GM18858 (cell line): ENCODE measurements at regions not wholly inside any gene's neighbourhood (a gene's known extent, or its start where the extent isn't known, plus 50 kb on each side); places are given as distances from the start of the nearest gene placed in this dataset.

Source experiments
- ATAC-seq: cut with Tn5 transposase; IDR thresholded peaks from one replicate; pipeline ENCODE4 v1.9.1; 2021; ENCODE audit not compliant: unreplicated experiment

GRCh38 chr6:91860541-91861335, 1273.9 kb upstream of the MAP3K7 start:
- no peak for ATAC-seq

GRCh38 chr6:91852252-91852651, 1265.4 kb upstream of the MAP3K7 start:
- no peak for ATAC-seq

GRCh38 chr6:91834813-91835212, 1247.9 kb upstream of the MAP3K7 start:
- ATAC-seq, result no peak

GRCh38 chr6:91827151-91827550, 1240.3 kb upstream of the MAP3K7 start:
- ATAC-seq, result no peak

- ATAC-seq, result no peak
These were observed 1239.3 kb upstream of the MAP3K7 start for GRCh38 chr6:91826128-91826527.

GRCh38 chr6:91824331-91824730, 1237.5 kb upstream of the MAP3K7 start:
- ATAC-seq, result no peak

- ATAC-seq, result no peak
These were observed 1235.7 kb upstream of the MAP3K7 start for GRCh38 chr6:91822581-91822980.

DNA sequence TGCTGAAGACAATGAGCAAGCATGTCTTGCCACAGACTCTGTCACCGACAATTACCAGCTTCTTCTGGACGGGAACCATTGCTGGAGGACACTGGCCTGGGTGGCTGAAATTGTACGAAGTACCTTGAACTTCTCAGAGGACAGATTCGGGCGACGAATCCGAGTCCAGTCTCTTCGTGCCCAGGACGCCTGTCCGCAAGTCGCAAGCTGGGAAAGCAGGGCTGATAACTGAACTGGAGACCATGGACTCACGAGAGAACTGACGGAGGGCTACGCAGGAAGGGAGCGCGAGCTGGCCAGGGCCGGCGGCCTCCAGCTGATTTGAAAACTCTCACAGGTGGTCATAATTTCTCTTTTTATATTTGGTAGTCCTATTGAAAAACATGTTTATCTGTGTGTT, 1229.5 kb upstream of the MAP3K7 start:
- no peak for ATAC-seq

GRCh38 chr6:91813641-91814040, 1226.8 kb upstream of the MAP3K7 start:
- ATAC-seq, result no peak

DNA sequence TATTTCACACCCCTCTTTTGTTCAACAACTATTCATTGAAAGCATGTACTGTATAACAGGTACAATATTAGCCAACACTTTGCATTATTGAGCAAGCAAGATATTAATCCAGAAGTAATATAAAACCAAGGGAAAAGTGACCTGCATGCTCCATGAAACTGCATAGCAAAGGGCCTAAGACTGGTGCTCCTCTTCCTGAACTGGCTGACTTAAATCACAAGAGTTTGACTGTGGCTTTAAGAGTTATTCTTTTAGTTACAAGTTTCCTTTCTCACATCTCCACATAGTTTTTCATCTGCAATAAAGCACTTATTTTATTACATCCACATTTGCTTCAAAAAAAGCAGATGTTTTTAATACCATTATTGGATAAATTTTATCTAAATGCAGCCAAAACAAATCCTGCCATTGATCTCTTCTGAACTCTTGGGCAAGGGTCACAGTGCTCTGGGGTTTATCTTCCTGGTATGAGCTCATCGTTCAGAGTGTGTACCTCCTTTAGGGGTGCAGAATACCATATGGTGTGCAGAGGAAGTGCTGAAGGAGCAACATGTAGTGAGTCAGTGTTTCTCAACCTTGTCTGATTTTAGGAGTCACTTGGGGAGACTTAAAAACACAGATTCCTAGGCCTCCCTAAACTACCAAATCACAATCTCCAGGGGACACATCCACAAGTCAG, 1225.9 kb upstream of the MAP3K7 start:
- no peak for ATAC-seq

- no peak for ATAC-seq
These were observed 1218.1 kb upstream of the MAP3K7 start for GRCh38 chr6:91804981-91805380.

GRCh38 chr6:91802431-91802830, 1215.6 kb upstream of the MAP3K7 start:
- ATAC-seq, result no peak

DNA sequence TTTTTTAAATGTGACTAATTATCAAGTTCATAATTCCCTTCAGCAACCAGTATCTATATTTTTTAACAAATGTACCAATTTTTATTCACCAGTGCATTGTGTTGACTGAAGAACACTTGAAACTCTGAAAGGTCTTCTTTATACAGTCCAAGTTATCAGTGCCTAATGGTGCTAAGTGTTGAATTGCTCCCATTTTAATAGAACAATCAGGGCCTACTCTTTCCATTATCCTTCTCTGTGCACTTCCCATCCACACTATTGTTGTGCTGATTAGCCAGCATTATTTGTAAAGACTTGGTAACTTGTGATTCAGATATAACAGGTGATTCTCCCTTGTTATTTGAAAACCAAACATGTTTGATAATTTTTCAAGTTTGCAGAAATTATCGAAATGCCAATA, 1209.7 kb upstream of the MAP3K7 start:
- no peak for ATAC-seq

DNA sequence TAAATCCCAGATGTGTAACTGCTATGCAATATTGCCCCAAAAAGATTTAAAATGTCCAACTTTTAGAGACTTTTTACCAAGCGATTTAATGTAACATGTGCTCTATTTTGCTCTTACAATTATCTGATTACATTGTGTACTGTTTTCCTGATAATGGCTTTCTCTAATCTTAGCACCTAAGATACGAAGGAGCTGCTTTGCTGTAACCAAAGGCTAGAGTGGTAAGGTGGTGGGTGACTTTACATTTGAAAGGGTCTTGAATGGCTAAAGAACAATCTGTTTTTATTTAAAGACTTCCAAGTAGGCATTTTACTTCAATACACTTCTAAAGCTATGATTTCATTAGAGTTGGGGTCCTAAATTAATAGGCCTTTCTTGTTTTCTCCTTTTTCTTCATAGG, 1201.6 kb upstream of the MAP3K7 start:
- ATAC-seq, result no peak

DNA sequence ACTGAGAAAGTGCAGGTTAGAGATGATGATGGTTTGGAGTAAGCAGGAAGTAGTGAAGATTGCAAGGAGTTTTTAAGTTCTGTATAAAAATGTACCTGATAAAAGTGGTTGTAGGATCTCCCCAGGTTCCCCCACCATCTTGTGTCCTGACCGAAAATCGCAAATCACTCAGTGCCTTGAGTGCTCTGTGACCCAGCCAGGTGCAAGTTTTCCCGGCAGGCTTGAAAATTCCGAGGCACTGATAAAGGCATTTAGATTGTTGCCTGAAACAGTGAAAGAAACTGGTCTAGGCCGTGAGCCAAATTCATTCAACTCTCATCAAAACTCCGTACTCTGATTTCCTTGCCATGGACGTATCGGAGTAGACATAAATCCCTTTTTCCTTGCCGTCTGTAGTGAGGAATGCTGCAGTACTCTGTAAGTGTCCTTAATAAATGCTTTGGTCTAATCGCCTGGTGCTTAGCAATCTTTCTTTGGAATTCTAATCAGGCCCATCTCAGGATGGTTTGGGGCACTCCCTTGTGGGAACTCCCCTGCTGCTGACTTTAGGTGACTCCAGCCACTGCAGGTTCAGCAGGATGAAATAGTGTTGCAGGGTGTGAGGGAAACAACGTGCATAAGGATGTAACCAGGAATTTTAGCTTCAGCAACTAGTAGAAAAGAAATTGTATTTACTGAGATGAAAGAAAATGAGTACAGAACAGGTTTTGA, 1199.8 kb upstream of the MAP3K7 start:
- ATAC-seq, result no peak

DNA sequence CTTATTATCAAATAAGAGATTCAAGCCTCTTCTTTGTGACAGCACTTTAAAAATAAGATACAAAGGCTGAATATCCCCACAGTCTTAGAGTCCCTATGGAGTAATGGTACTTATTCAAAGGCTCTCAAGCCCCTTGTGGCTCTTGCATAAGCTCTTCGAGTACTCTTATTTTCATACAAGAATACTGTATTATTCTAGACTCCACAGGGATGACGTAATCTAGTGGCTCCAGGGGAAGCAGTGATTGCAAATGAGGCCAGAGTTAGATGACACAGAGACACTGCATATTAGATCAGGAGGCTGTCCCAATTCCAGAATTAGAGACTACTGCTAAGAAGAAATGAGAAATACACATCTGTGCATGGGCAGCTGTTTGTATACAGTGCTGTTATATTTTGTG, 1195.9 kb upstream of the MAP3K7 start:
- no peak for ATAC-seq

- ATAC-seq, result no peak
These were observed 1195.1 kb upstream of the MAP3K7 start for GRCh38 chr6:91781946-91782345.

- no peak for ATAC-seq
These were observed 1193.4 kb upstream of the MAP3K7 start for GRCh38 chr6:91780270-91780669.

- no peak for ATAC-seq
These were observed 1174.7 kb upstream of the MAP3K7 start for GRCh38 chr6:91761621-91762020.

DNA sequence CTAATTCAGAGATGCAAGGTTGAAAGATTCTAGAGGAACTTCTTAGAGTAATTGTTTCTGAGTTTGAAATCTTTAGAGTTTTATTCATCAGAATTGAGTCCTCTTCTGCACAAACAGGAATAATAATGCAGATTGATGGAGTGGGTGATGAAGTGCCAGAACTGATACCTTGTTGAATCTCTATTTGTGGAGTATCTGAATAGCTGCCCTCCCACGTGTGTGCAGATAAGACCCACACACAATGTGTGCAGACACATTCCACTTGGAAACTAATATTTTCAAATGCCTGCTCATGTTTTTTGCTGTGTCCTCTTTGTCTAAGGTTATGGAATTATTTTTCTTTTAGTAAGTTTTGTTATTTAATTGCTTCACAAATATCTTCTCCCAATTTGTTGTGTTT, 1167.8 kb upstream of the MAP3K7 start:
- no peak for ATAC-seq

DNA sequence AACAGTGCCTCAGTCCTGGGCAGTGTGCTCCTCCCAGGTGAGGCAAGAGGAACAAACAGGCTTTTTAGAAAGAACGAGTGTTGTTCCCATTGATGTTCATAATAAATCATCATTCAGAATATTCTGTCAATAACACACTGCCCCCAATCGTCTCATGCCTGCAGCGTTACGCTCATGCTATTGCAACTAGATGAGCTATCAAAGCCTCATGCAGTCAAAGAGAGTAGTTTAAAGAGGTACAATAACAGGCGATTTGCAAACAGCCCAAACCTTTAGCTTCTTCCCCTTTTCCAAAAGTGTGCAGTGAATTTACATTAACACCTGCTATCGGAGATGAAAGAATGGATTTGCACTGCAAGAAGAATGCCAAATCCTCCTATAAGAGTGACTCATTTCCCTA, 1164.7 kb upstream of the MAP3K7 start:
- ATAC-seq, result no peak

- no peak for ATAC-seq
These were observed 1157.7 kb upstream of the MAP3K7 start for GRCh38 chr6:91744566-91744965.
